SK-N-MC (cell line): ENCODE measurements at regions not wholly inside any gene's neighbourhood (a gene's known extent, or its start where the extent isn't known, plus 50 kb on each side); places are given as distances from the start of the nearest gene placed in this dataset.
A peak's percentile ranks its signal among the peaks of the same experiment; 100 is the strongest.

Experiments
- DNase-seq: peaks from one replicate; pipeline ENCODE4 v3.0.0-alpha.2; 2011; ENCODE audit warnings: low read depth, low spot score
- H3K27ac ChIP-seq: fragments of 200-600 bp; sonication (generic); 2 replicates; pipeline ENCODE4 v1.5.1; 2016; ENCODE audit warnings: mixed run types
- H3K36me3 ChIP-seq: fragments of 200-600 bp; sonication (generic); 2 replicates; pipeline ENCODE4 v1.6.1; 2017; ENCODE audit warnings: antibody characterized with exemption, low read length, mixed read lengths; ENCODE audit not compliant: insufficient read depth
- H3K4me3 ChIP-seq: fragments of 200-600 bp; sonication (generic); 2 replicates; pipeline ENCODE4 v1.5.1; 2016
- H3K9ac ChIP-seq: fragments of 200-600 bp; sonication (generic); 2 replicates; pipeline ENCODE4 v1.8.0; 2017; ENCODE audit warnings: mixed run types, mixed read lengths; ENCODE audit not compliant: insufficient read length
- H3K9me3 ChIP-seq: fragments of 200-600 bp; sonication (generic); 2 replicates; pipeline ENCODE4 v1.6.1; 2017; ENCODE audit warnings: low read depth, mild to moderate bottlenecking, antibody characterized with exemption, low read length, moderate library complexity, mixed read lengths
- EZH2 ChIP-seq: fragments of 200-600 bp; sonication (generic); IDR thresholded peaks from one replicate; pipeline ENCODE4 v1.6.1; 2017; ENCODE audit warnings: antibody characterized with exemption
- FOXP2 ChIP-seq: optimal IDR thresholded peaks from 2 replicates; pipeline ENCODE3; 2011; ENCODE audit warnings: mild to moderate bottlenecking, moderate library complexity; ENCODE audit not compliant: insufficient read depth; ENCODE audit errors: extremely low read length, control extremely low read depth
- POLR2AphosphoS5 ChIP-seq: IDR thresholded peaks from 2 replicates; pipeline ENCODE4 v1.6.1; 2012; ENCODE audit warnings: mild to moderate bottlenecking, low read depth, low read length, borderline replicate concordance

- DNase-seq = no peak
- Histone ChIP-seq H3K4me3 (no peak overlapping the region), H3K27ac (no peak overlapping the region), H3K9ac (no peak overlapping the region), H3K9me3 (no peaks in the 10 kb centered on the region), H3K36me3 (no peaks in the 10 kb centered on the region)
- TF ChIP-seq POLR2AphosphoS5 (no peak), EZH2 (no peak), FOXP2 (no peak)
Observed at GRCh38 chr18:26756556-26756955, 109.0 kb downstream of the AQP4 start.

GRCh38 chr18:26746826-26747475 lies 118.6 kb downstream of the AQP4 start:
- no peaks in the 10 kb centered on the region for H3K36me3 ChIP-seq
- no peak for TF ChIP-seq EZH2
- TF ChIP-seq POLR2AphosphoS5 = no peak
- no peak for TF ChIP-seq FOXP2
- H3K9ac ChIP-seq = peak overlapping the region; percentile 48
- H3K27ac ChIP-seq = peak overlapping the region; percentile 83
- no peak for DNase-seq
- no peaks in the 10 kb centered on the region for H3K9me3 ChIP-seq
- H3K4me3 ChIP-seq = peak overlapping the region; percentile 60

- no peak for DNase-seq
- H3K36me3 ChIP-seq = no peaks in the 10 kb centered on the region
- H3K9ac ChIP-seq = peak overlapping the region; percentile 48
- H3K4me3 ChIP-seq = peak overlapping the region; percentile 60
- no peaks in the 10 kb centered on the region for H3K9me3 ChIP-seq
- TF ChIP-seq EZH2 = no peak
- TF ChIP-seq FOXP2 = no peak
- TF ChIP-seq POLR2AphosphoS5 = no peak
- H3K27ac ChIP-seq = peak overlapping the region; percentile 83
Observed at GRCh38 chr18:26746398-26746797, 119.1 kb downstream of the AQP4 start.

GRCh38 chr18:26745288-26746181 lies 120.0 kb downstream of the AQP4 start:
- TF ChIP-seq POLR2AphosphoS5 = no peak
- H3K9me3 ChIP-seq = no peaks in the 10 kb centered on the region
- peak overlapping the region; percentile 60 for H3K4me3 ChIP-seq
- no peaks in the 10 kb centered on the region for H3K36me3 ChIP-seq
- H3K9ac ChIP-seq = no peak overlapping the region
- peak overlapping the region; percentile 83 for H3K27ac ChIP-seq
- DNase-seq = no peak

- Histone ChIP-seq H3K9ac (no peak overlapping the region), H3K36me3 (no peaks in the 10 kb centered on the region), H3K27ac (no peak overlapping the region), H3K9me3 (no peaks in the 10 kb centered on the region), H3K4me3 (no peak overlapping the region)
- no peak for DNase-seq
- TF ChIP-seq EZH2 (no peak), POLR2AphosphoS5 (no peak), FOXP2 (no peak)
Observed at GRCh38 chr18:26741758-26742157, 123.7 kb downstream of the AQP4 start.

- Histone ChIP-seq H3K36me3 (no peaks in the 10 kb centered on the region), H3K4me3 (no peak overlapping the region), H3K9ac (no peak overlapping the region), H3K27ac (no peak overlapping the region), H3K9me3 (no peaks in the 10 kb centered on the region)
- no peak for TF ChIP-seq EZH2
- TF ChIP-seq FOXP2 = no peak
- no peak for TF ChIP-seq POLR2AphosphoS5
- no peak for DNase-seq
Observed at GRCh38 chr18:26741048-26741447, 124.5 kb downstream of the AQP4 start.

- no peak for TF ChIP-seq FOXP2
- no peak for TF ChIP-seq POLR2AphosphoS5
- no peak for TF ChIP-seq EZH2
- Histone ChIP-seq H3K36me3 (no peaks in the 10 kb centered on the region), H3K9me3 (no peaks in the 10 kb centered on the region), H3K4me3 (no peak overlapping the region), H3K27ac (no peak overlapping the region), H3K9ac (no peak overlapping the region)
- no peak for DNase-seq
Observed at GRCh38 chr18:26740396-26740795, 125.1 kb downstream of the AQP4 start.

- DNase-seq = no peak
- H3K9me3 ChIP-seq = no peaks in the 10 kb centered on the region
- no peak for TF ChIP-seq FOXP2
- no peak for TF ChIP-seq EZH2
- no peak for TF ChIP-seq POLR2AphosphoS5
- no peak overlapping the region for H3K27ac ChIP-seq
- no peaks in the 10 kb centered on the region for H3K36me3 ChIP-seq
- no peak overlapping the region for H3K4me3 ChIP-seq
- H3K9ac ChIP-seq = no peak overlapping the region
Observed at GRCh38 chr18:26738706-26739105, 126.8 kb downstream of the AQP4 start.
